ENCODE measurements at regions not wholly inside any gene's neighbourhood (a gene's known extent, or its start where the extent isn't known, plus 50 kb on each side); places are given as distances from the start of the nearest gene placed in this dataset.

DNA sequence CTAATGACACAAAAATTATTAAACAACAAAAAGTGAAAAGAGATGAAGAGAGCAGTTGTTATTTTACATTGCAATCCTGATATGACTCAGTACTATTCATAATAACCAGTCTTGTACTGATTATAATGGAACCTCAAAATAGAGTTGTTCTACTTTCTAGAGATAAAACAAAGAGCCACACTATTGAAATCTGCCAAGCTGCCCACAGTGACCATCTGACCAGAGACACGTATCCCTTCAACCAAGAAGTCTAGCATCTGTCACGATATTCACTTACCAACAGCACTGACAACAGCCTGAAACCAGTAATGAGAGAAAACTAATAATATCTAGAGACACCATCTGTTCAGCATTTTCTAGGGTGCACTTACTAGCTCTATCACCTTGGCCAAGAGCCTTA lies 466.7 kb downstream of the NKX6-1 start:
- 84 to 90% methylated on average over 2 of the region's 2 CpGs for WGBS, 2 donors
- intact Hi-C loops (cut with DNase I) = no loop called here

DNA sequence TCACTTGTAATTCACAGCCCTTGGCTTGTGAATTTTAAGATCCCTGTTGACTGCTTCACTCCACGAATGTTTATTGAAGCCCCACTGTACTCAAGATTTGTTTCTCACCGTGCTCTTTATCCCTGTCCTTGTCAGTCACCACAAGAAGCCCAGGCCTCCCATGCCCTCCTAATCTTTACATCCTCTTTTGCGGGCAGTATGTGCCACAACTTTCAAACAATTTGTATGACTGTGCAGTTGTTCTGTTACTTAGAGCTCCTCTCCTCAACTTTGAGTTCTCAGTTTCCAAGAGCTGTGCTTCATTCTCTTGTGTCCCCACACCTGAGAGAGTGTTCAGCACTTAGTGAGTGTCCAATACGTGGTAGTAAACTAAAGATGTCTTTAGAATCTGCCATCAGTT lies 467.7 kb downstream of the NKX6-1 start:
- intact Hi-C loops (cut with DNase I) = no loop called here
- H3K4me3 ChIP-seq = no peak overlapping the region
- no peaks in the 10 kb centered on the region for H3K36me3 ChIP-seq
- WGBS, 2 donors = 52 to 60% methylated on average over 4 of the region's 4 CpGs
- TF ChIP-seq, protein P1, sequence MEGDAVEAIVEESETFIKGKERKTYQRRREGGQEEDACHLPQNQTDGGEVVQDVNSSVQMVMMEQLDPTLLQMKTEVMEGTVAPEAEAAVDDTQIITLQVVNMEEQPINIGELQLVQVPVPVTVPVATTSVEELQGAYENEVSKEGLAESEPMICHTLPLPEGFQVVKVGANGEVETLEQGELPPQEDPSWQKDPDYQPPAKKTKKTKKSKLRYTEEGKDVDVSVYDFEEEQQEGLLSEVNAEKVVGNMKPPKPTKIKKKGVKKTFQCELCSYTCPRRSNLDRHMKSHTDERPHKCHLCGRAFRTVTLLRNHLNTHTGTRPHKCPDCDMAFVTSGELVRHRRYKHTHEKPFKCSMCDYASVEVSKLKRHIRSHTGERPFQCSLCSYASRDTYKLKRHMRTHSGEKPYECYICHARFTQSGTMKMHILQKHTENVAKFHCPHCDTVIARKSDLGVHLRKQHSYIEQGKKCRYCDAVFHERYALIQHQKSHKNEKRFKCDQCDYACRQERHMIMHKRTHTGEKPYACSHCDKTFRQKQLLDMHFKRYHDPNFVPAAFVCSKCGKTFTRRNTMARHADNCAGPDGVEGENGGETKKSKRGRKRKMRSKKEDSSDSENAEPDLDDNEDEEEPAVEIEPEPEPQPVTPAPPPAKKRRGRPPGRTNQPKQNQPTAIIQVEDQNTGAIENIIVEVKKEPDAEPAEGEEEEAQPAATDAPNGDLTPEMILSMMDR (IDR thresholded peaks at IDR 0.05) = no peak
- no peak for TF ChIP-seq POLR2AphosphoS5 (IDR thresholded peaks at IDR 0.05)
- no peak for TF ChIP-seq EP300 (IDR thresholded peaks at IDR 0.05)
- no peak for TF ChIP-seq POLR2A (IDR thresholded peaks at IDR 0.05)
- H3K27me3 ChIP-seq = no peaks in the 10 kb centered on the region
- H3K27ac ChIP-seq = no peak overlapping the region
- H3K4me1 ChIP-seq = no peaks in the 10 kb centered on the region
- DNase-seq = no peak
- H3K9me3 ChIP-seq = no peaks in the 10 kb centered on the region

More for the DNA sequence above, 466.7 kb downstream of the NKX6-1 start:
- Histone ChIP-seq H3K9me3 (no peaks in the 10 kb centered on the region), H3K36me3 (no peaks in the 10 kb centered on the region), H3K4me1 (no peaks in the 10 kb centered on the region), H3K27me3 (no peaks in the 10 kb centered on the region), H3K4me3 (no peak overlapping the region), H3K27ac (no peak overlapping the region)
- TF ChIP-seq EP300 (IDR thresholded peaks at IDR 0.05) (no peak), POLR2A (IDR thresholded peaks at IDR 0.05) (no peak), POLR2AphosphoS5 (IDR thresholded peaks at IDR 0.05) (no peak)
- TF ChIP-seq, protein P1 (IDR thresholded peaks at IDR 0.05) = no peak
- no peak for DNase-seq

DNA sequence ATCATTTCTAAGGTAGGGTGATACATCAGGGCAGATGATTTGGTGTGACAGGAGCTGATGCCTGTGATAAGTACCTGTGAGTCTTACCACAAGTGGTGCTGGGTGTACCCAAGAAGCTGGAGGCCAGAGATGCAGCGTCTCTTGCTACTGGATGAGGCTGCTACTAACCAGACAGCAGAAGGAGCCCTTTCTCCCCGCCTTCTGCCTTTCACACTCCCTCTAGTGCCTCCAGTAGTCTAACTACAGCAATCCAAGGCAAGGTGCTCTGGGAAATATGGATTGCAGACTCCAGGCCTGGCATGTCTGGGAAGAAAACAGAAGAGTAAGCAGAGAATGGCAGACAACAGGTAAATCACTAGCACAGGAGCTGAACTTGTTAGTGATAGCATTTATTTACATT lies 470.8 kb downstream of the NKX6-1 start:
- Histone ChIP-seq H3K9me3 (no peaks in the 10 kb centered on the region), H3K27me3 (no peaks in the 10 kb centered on the region), H3K36me3 (no peaks in the 10 kb centered on the region), H3K4me1 (no peaks in the 10 kb centered on the region), H3K4me3 (no peak overlapping the region), H3K27ac (no peak overlapping the region)
- WGBS, 2 donors = 62 to 77% methylated on average over 2 of the region's 2 CpGs
- TF ChIP-seq, protein P1 (IDR thresholded peaks at IDR 0.05) = no peak
- TF ChIP-seq POLR2AphosphoS5 (IDR thresholded peaks at IDR 0.05) = no peak
- no peak for TF ChIP-seq EP300 (IDR thresholded peaks at IDR 0.05)
- TF ChIP-seq POLR2A (IDR thresholded peaks at IDR 0.05) = no peak
- intact Hi-C loops (cut with DNase I) = no loop called here
- no peak for DNase-seq

DNA sequence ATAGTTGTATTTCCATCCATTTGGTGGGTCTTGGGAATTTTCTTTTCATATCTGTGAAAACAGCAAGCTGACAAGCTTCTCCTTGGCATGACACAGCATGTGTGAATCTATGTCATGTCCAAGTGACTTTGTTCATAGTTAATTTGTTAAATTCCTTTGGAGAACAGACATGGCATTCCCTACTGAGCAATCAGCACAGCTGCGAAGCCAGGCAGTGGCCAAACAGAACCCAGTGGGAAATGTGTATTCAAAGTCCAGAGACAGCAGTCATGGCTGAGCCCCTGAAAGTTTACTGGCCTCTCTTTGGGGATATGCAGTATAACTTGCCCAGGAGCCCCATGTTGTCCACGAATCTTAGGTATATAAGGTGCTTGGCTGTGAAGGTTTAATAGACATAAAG lies 474.7 kb downstream of the NKX6-1 start:
- Histone ChIP-seq H3K27ac (no peak overlapping the region), H3K9me3 (no peaks in the 10 kb centered on the region), H3K36me3 (no peaks in the 10 kb centered on the region), H3K4me3 (no peak overlapping the region), H3K4me1 (no peaks in the 10 kb centered on the region), H3K27me3 (no peaks in the 10 kb centered on the region)
- WGBS, 2 donors = 52 to 80% methylated on average over 2 of the region's 2 CpGs
- intact Hi-C loops (cut with DNase I) = no loop called here
- TF ChIP-seq EP300 (IDR thresholded peaks at IDR 0.05) = no peak
- TF ChIP-seq POLR2AphosphoS5 (IDR thresholded peaks at IDR 0.05) = no peak
- TF ChIP-seq, protein P1 (IDR thresholded peaks at IDR 0.05) = no peak
- no peak for TF ChIP-seq POLR2A (IDR thresholded peaks at IDR 0.05)
- DNase-seq = no peak

DNA sequence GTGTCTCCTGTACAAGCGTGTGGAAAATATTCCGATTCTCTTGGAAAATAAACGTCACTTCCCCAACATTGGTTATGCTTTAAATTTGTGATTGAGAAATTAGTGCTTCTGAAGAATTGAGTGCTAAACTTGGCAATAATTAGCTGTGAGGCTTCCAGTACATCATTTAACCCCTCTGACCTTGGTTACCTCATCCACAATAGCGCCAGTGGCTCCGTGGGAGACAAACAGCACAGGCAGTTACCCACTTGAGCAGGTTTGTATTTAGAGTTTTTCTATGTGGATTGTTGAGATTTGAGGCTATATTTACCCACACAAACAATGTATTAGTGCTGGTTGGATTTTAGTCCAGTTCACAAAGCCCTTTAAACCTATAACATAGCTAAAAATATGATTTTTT lies 476.5 kb downstream of the NKX6-1 start:
- no peak for DNase-seq
- Histone ChIP-seq H3K9me3 (no peaks in the 10 kb centered on the region), H3K4me3 (no peak overlapping the region), H3K4me1 (no peaks in the 10 kb centered on the region), H3K36me3 (no peaks in the 10 kb centered on the region), H3K27ac (no peak overlapping the region), H3K27me3 (no peaks in the 10 kb centered on the region)
- 84 to 85% methylated on average over 5 of the region's 5 CpGs for WGBS, 2 donors
- TF ChIP-seq POLR2A (IDR thresholded peaks at IDR 0.05) (no peak), POLR2AphosphoS5 (IDR thresholded peaks at IDR 0.05) (no peak), EP300 (IDR thresholded peaks at IDR 0.05) (no peak)
- TF ChIP-seq, protein P1 (IDR thresholded peaks at IDR 0.05) = no peak
- intact Hi-C loops (cut with DNase I) = no loop called here
